Fibroblast of lung (primary cell): ENCODE measurements at regions not wholly inside any gene's neighbourhood (a gene's known extent, or its start where the extent isn't known, plus 50 kb on each side); places are given as distances from the start of the nearest gene placed in this dataset.

ENCODE experiments used
- DNase-seq, 2 donors: peaks; one replicate each; pipeline versions ENCODE4 v3.0.0 to v3.0.0-alpha.2; 2010; ENCODE audit warnings: low read depth in 2 of 2
- H2AFZ ChIP-seq: 2 replicates; pipeline ENCODE4 v1.5.1; 2012; ENCODE audit warnings: low read length, control low read depth, inconsistent platforms
- H3K27ac ChIP-seq: 2 replicates; pipeline ENCODE4 v1.5.1; 2011; ENCODE audit warnings: low read length, control low read depth; ENCODE audit not compliant: insufficient read depth
- H3K27me3 ChIP-seq: 2 replicates; pipeline ENCODE4 v1.5.1; 2011; ENCODE audit warnings: mild to moderate bottlenecking, low read length; ENCODE audit not compliant: control insufficient read depth, insufficient read depth
- H3K36me3 ChIP-seq: 2 replicates; pipeline ENCODE4 v1.5.1; 2011; ENCODE audit warnings: low read length; ENCODE audit not compliant: control insufficient read depth, insufficient read depth
- H3K4me1 ChIP-seq: 2 replicates; pipeline ENCODE4 v1.5.1; 2011; ENCODE audit warnings: low read length; ENCODE audit not compliant: control insufficient read depth, insufficient read depth; ENCODE audit errors: extremely low read depth
- H3K4me2 ChIP-seq: 2 replicates; pipeline ENCODE4 v1.5.1; 2011; ENCODE audit warnings: low read length, control low read depth; ENCODE audit not compliant: insufficient read depth; ENCODE audit errors: extremely low read depth
- H3K4me3 ChIP-seq, 4 experiments: fragments of 200-600 bp in 1 of 4; sonication (generic) in 1 of 4; replicated peaks in 1 of 4; 2 replicates each; pipeline ENCODE4 v1.5.1; 2011 to 2016; ENCODE audit warnings: low read length in 4 of 4, low read depth in 3 of 4, mild to moderate bottlenecking in 3 of 4, control low read depth in 2 of 4, inconsistent platforms in 1 of 4, mixed read lengths in 1 of 4; ENCODE audit not compliant: insufficient read depth in 1 of 4; ENCODE audit errors: control extremely low read depth in 1 of 4
- H3K79me2 ChIP-seq: 2 replicates; pipeline ENCODE4 v1.5.1; 2012; ENCODE audit warnings: mild to moderate bottlenecking, low read length, inconsistent platforms; ENCODE audit not compliant: control insufficient read depth, insufficient read depth
- H3K9ac ChIP-seq: 2 replicates; pipeline ENCODE4 v1.5.1; 2011; ENCODE audit warnings: mild to moderate bottlenecking, low read length, control low read depth; ENCODE audit not compliant: insufficient read depth
- H3K9me3 ChIP-seq: 2 replicates; pipeline ENCODE4 v1.5.1; 2012; ENCODE audit warnings: low read depth, low read length; ENCODE audit not compliant: control insufficient read depth, insufficient read depth
- H4K20me1 ChIP-seq: 2 replicates; pipeline ENCODE4 v1.5.1; 2011; ENCODE audit warnings: low read length; ENCODE audit not compliant: control insufficient read depth, insufficient read depth; ENCODE audit errors: extremely low read depth
- CTCF ChIP-seq, 2 donors: IDR thresholded peaks in 1 of 2; conservative IDR thresholded peaks in 1 of 2; 1 replicate in 1 of 2; 2 replicates in 1 of 2; pipeline ENCODE4 v1.5.1; 2011 to 2012; ENCODE audit warnings: low read length in 2 of 2, control low read depth in 1 of 2, inconsistent platforms in 1 of 2, low read depth in 1 of 2, mild to moderate bottlenecking in 1 of 2
- EZH2 ChIP-seq: IDR thresholded peaks from 2 replicates; pipeline ENCODE4 v1.5.1; 2012; ENCODE audit warnings: low read length, control low read depth, mild to moderate bottlenecking; ENCODE audit errors: missing control alignments

GRCh38 chr4:12296366-12296765, 867.7 kb upstream of the HS3ST1 start:
- no peaks in the 10 kb centered on the region for H3K79me2 ChIP-seq
- no peaks in the 10 kb centered on the region for H3K27me3 ChIP-seq
- no peak overlapping the region for H3K27ac ChIP-seq
- H3K9me3 ChIP-seq = no peaks in the 10 kb centered on the region
- no peaks in the 10 kb centered on the region for H3K4me1 ChIP-seq
- H3K4me2 ChIP-seq = no peak overlapping the region
- no peak overlapping the region for H3K9ac ChIP-seq
- no peak for TF ChIP-seq EZH2
- TF ChIP-seq CTCF (conservative IDR thresholded peaks at IDR 0.05 in 1 of 2, IDR thresholded peaks at IDR 0.05 in 1 of 2; ENCODE audit: low read depth in 1 of 2, low read length in 2 of 2) = no peak
- DNase-seq = no peak
- H3K36me3 ChIP-seq = no peaks in the 10 kb centered on the region
- H2AFZ ChIP-seq = no peak overlapping the region
- H3K4me3 ChIP-seq = no peak overlapping the region
- no peaks in the 10 kb centered on the region for H4K20me1 ChIP-seq

- DNase-seq = no peak
- Histone ChIP-seq H3K4me1 (no peaks in the 10 kb centered on the region), H2AFZ (no peak overlapping the region), H3K9ac (no peak overlapping the region), H3K27me3 (no peaks in the 10 kb centered on the region), H3K9me3 (no peaks in the 10 kb centered on the region), H4K20me1 (no peaks in the 10 kb centered on the region), H3K27ac (no peak overlapping the region), H3K4me2 (no peak overlapping the region), H3K4me3 (no peak overlapping the region), H3K79me2 (no peaks in the 10 kb centered on the region), H3K36me3 (no peaks in the 10 kb centered on the region)
- TF ChIP-seq EZH2 = no peak
- no peak for TF ChIP-seq CTCF (conservative IDR thresholded peaks at IDR 0.05 in 1 of 2, IDR thresholded peaks at IDR 0.05 in 1 of 2; ENCODE audit: low read depth in 1 of 2, low read length in 2 of 2)
Observed at GRCh38 chr4:12293906-12294525, 865.3 kb upstream of the HS3ST1 start.

GRCh38 chr4:12286351-12286750, 857.7 kb upstream of the HS3ST1 start:
- H3K4me3 ChIP-seq = no peak overlapping the region
- no peak for DNase-seq

More at GRCh38 chr4:12286351-12286750, 857.7 kb upstream of the HS3ST1 start:
- no peak overlapping the region for H3K27ac ChIP-seq
- H3K4me2 ChIP-seq = no peak overlapping the region
- TF ChIP-seq EZH2 (no peak), CTCF (conservative IDR thresholded peaks at IDR 0.05 in 1 of 2, IDR thresholded peaks at IDR 0.05 in 1 of 2; ENCODE audit: low read depth in 1 of 2, low read length in 2 of 2) (no peak)
- no peaks in the 10 kb centered on the region for H3K36me3 ChIP-seq
- no peaks in the 10 kb centered on the region for H3K9me3 ChIP-seq
- no peaks in the 10 kb centered on the region for H3K27me3 ChIP-seq
- no peaks in the 10 kb centered on the region for H3K4me1 ChIP-seq
- H2AFZ ChIP-seq = no peak overlapping the region
- no peaks in the 10 kb centered on the region for H4K20me1 ChIP-seq
- no peak overlapping the region for H3K9ac ChIP-seq
- H3K79me2 ChIP-seq = no peaks in the 10 kb centered on the region
